Esophagus squamous epithelium (tissue), 5 donors: ENCODE measurements at regions not wholly inside any gene's neighbourhood (a gene's known extent, or its start where the extent isn't known, plus 50 kb on each side); places are given as distances from the start of the nearest gene placed in this dataset.
"Not testable (repeated sequence)": the region's sequence is repeated elsewhere in the genome, so short reads cannot be mapped to it uniquely, and the experiment has no call there.

Source experiments
- DNase-seq: peaks from one replicate; lab custom pipeline; 2025; lab: John Stamatoyannopoulos, UW
- H3K27ac ChIP-seq, 4 donors: fragments of 200-600 bp; sonication (generic); one replicate each; pipeline ENCODE4 v1.5.1; 2016 to 2019; ENCODE audit warnings: mild to moderate bottlenecking in 1 of 4
- H3K27me3 ChIP-seq, 4 donors: fragments of 200-600 bp; sonication (generic); 1 replicate in 3 of 4; 2 replicates in 1 of 4; pipeline versions ENCODE4 v1.5.1 to v1.6.0; 2017 to 2021; ENCODE audit warnings: antibody characterized with exemption in 1 of 4
- H3K36me3 ChIP-seq, 3 donors: fragments of 200-600 bp; sonication (generic); one replicate each; pipeline ENCODE4 v1.5.1; 2016 to 2019
- H3K4me1 ChIP-seq, 3 donors: fragments of 200-600 bp; sonication (generic); one replicate each; pipeline ENCODE4 v1.5.1; 2017 to 2019
- H3K4me3 ChIP-seq, 4 donors: fragments of 200-600 bp; sonication (generic); 1 replicate in 3 of 4; 2 replicates in 1 of 4; pipeline ENCODE4 v1.5.1; 2016 to 2019; ENCODE audit warnings: mild to moderate bottlenecking in 2 of 4, moderate library complexity in 1 of 4
- H3K9me3 ChIP-seq, 3 donors: fragments of 200-600 bp; sonication (generic); one replicate each; pipeline ENCODE4 v1.5.1; 2016 to 2019
- WGBS, 2 donors: methylation state at CpG; one replicate each; pipeline ENCODE4 v1.1.5; 2018; 5-methylcytosine and 5-hydroxymethylcytosine counted together
- intact Hi-C: fragments of 100-400 bp; cut with DNase I; formaldehyde crosslinking; loops from one replicate; pipeline ENCODE4 v1.15.0; 2022
- TF ChIP-seq, protein P1 (sequence below), 6 experiments: fragments of 450-650 bp in 4 of 6; fragments of 200-600 bp in 2 of 6; sonication (generic) in 2 of 6; IDR thresholded peaks; one replicate each; pipeline ENCODE4 v1.5.1; 2016 to 2019; ENCODE audit warnings: antibody characterized with exemption in 6 of 6, mild to moderate bottlenecking in 4 of 6, moderate library complexity in 4 of 6
- donor health status: DM: yes; HTN: yes; CAD: no.

- H3K4me1 ChIP-seq, intact Hi-C loops, H3K9me3 ChIP-seq, H3K4me3 ChIP-seq, DNase-seq, H3K36me3 ChIP-seq, H3K27ac ChIP-seq, H3K27me3 ChIP-seq: not testable (repeated sequence)
- WGBS, 2 donors = no CpG with 5 or more reads among the region's 8 CpGs
Observed at GRCh38 chr2:87457129-87457499, 290.8 kb upstream of the PLGLB2 start.

GRCh38 chr2:87458938-87459337 is 288.9 kb upstream of the PLGLB2 start:
- DNase-seq, H3K36me3 ChIP-seq, intact Hi-C loops, H3K27me3 ChIP-seq, H3K4me3 ChIP-seq, H3K9me3 ChIP-seq, H3K4me1 ChIP-seq: not testable (repeated sequence)
- no CpG with 5 or more reads among the region's 3 CpGs for WGBS, 2 donors
- H3K27ac ChIP-seq = peak overlapping the region in 1 of 4 donors; percentile 63

DNA sequence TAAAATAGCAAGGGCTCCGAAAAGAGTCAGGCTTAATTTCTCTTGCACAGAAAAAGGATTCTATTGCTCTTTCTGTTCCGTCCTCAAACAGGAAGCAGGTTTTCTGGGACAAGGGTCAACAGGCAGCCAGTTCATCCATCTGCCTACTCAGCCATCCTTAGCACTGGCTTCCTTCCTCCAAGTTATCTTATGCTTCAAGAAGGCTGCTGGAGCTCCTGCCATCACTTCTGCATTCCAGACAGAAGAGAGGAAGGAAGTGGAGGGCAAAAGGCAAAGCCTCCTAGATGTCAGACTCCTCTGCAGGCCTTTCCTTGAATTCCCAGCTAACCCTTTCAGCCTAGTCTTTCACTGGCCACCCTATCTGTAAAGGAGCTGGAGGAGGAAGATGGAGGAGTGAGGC is 287.8 kb upstream of the PLGLB2 start:
- DNase-seq, H3K4me1 ChIP-seq, H3K36me3 ChIP-seq, H3K4me3 ChIP-seq, H3K27ac ChIP-seq, H3K9me3 ChIP-seq, intact Hi-C loops, H3K27me3 ChIP-seq: not testable (repeated sequence)
- no CpG with 5 or more reads among the region's 2 CpGs for WGBS, 2 donors

GRCh38 chr2:87460662-87461061 is 287.2 kb upstream of the PLGLB2 start:
- WGBS, 2 donors = no CpG with 5 or more reads among the region's 1 CpG
- intact Hi-C loops, DNase-seq: not testable (repeated sequence)

GRCh38 chr2:87461671-87462070 is 286.2 kb upstream of the PLGLB2 start:
- H3K4me3 ChIP-seq, DNase-seq, H3K9me3 ChIP-seq, H3K27ac ChIP-seq, intact Hi-C loops, H3K36me3 ChIP-seq, H3K4me1 ChIP-seq, H3K27me3 ChIP-seq: not testable (repeated sequence)
- WGBS, 2 donors = 80% methylated on average over 3 of the region's 4 CpGs; no CpG with 5 or more reads in 1 of the 2 donors

More at GRCh38 chr2:87460662-87461061, 287.2 kb upstream of the PLGLB2 start:
- H3K27me3 ChIP-seq, H3K27ac ChIP-seq, H3K9me3 ChIP-seq, H3K36me3 ChIP-seq, H3K4me3 ChIP-seq, H3K4me1 ChIP-seq: not testable (repeated sequence)

DNA sequence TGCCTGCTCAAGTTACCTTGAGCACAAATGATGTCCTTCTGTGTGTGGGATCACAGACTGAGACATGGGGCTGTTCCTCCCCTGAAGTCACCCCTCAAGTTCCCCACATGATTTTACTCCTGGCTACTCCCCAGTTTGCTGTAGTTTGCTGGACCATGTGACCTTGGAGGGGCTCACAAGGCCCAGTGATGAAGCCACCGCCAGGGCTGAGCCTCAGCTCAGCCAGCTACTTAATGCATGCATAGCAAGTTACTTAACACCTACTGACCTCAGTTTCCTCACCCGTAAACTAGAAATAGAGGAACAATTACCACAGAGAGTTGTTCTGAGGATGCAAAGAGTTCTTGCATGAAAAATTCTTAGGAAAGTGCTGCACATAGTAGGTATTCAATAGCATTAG is 283.7 kb upstream of the PLGLB2 start:
- intact Hi-C loops, H3K27ac ChIP-seq, DNase-seq, H3K4me1 ChIP-seq, H3K36me3 ChIP-seq, H3K27me3 ChIP-seq, H3K4me3 ChIP-seq, H3K9me3 ChIP-seq: not testable (repeated sequence)
- WGBS, 2 donors = no CpG with 5 or more reads among the region's 2 CpGs

GRCh38 chr2:87465730-87466129 is 282.2 kb upstream of the PLGLB2 start:
- H3K4me3 ChIP-seq, intact Hi-C loops, H3K36me3 ChIP-seq, H3K4me1 ChIP-seq, H3K9me3 ChIP-seq, H3K27ac ChIP-seq, DNase-seq, H3K27me3 ChIP-seq: not testable (repeated sequence)
- WGBS, 2 donors = 60 to 67% methylated on average over 1 to 2 of the region's 3 CpGs

DNA sequence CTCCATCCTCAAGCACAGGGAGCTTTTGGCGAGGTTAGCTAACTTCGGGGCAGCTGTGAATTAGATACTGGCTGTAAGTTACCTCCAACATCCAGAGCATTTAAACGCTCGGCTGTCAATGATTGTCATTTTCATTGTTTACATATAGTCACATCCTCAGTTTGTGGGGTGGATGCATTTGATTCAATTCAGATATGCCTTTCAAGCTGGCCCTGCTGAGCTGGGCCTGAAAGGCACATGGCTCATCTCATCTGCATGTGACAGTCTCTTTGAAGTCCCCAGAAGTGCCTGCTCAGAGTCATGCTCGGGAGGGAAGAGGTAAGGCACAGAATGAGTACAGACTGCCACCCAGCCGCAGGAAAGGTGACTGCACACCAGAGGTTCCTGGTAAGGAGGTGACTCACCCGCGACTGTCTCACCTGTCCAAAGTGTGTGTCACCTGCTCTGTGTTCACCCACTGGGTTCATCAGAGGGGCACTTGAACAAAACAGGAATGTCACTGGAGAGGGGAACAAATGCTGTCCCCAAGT is 281.2 kb upstream of the PLGLB2 start:
- H3K36me3 ChIP-seq, intact Hi-C loops, H3K4me1 ChIP-seq, H3K4me3 ChIP-seq, H3K27ac ChIP-seq, H3K27me3 ChIP-seq, H3K9me3 ChIP-seq, DNase-seq: not testable (repeated sequence)
- TF ChIP-seq, protein P1, sequence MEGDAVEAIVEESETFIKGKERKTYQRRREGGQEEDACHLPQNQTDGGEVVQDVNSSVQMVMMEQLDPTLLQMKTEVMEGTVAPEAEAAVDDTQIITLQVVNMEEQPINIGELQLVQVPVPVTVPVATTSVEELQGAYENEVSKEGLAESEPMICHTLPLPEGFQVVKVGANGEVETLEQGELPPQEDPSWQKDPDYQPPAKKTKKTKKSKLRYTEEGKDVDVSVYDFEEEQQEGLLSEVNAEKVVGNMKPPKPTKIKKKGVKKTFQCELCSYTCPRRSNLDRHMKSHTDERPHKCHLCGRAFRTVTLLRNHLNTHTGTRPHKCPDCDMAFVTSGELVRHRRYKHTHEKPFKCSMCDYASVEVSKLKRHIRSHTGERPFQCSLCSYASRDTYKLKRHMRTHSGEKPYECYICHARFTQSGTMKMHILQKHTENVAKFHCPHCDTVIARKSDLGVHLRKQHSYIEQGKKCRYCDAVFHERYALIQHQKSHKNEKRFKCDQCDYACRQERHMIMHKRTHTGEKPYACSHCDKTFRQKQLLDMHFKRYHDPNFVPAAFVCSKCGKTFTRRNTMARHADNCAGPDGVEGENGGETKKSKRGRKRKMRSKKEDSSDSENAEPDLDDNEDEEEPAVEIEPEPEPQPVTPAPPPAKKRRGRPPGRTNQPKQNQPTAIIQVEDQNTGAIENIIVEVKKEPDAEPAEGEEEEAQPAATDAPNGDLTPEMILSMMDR (IDR thresholded peaks at IDR 0.05) = peak in 1 of 6 experiments; percentile 13
- WGBS, 2 donors = 76 to 81% methylated on average over 4 of the region's 8 CpGs

- 70 to 80% methylated on average over 1 to 5 of the region's 12 CpGs for WGBS, 2 donors
- H3K27me3 ChIP-seq, H3K4me3 ChIP-seq, DNase-seq, H3K36me3 ChIP-seq, H3K9me3 ChIP-seq, intact Hi-C loops, H3K4me1 ChIP-seq: not testable (repeated sequence)
- peak overlapping the region in 1 of 4 donors; percentile 61 for H3K27ac ChIP-seq
Observed at GRCh38 chr2:87468429-87468981, 279.4 kb upstream of the PLGLB2 start.
